Esophagus squamous epithelium (tissue), 4 donors: ENCODE measurements at regions not wholly inside any gene's neighbourhood (a gene's known extent, or its start where the extent isn't known, plus 50 kb on each side); places are given as distances from the start of the nearest gene placed in this dataset.

Source experiments
- POLR2A ChIP-seq, 4 donors: fragments of 450-650 bp; IDR thresholded peaks; one replicate each; pipeline ENCODE4 v1.6.1; 2017; ENCODE audit warnings: antibody characterized with exemption in 4 of 4, mild to moderate bottlenecking in 4 of 4, moderate library complexity in 3 of 4
- TF ChIP-seq, protein P1 (sequence below), 6 experiments: fragments of 450-650 bp in 4 of 6; fragments of 200-600 bp in 2 of 6; sonication (generic) in 2 of 6; IDR thresholded peaks; one replicate each; pipeline ENCODE4 v1.5.1; 2016 to 2019; ENCODE audit warnings: antibody characterized with exemption in 6 of 6, mild to moderate bottlenecking in 4 of 6, moderate library complexity in 4 of 6

DNA sequence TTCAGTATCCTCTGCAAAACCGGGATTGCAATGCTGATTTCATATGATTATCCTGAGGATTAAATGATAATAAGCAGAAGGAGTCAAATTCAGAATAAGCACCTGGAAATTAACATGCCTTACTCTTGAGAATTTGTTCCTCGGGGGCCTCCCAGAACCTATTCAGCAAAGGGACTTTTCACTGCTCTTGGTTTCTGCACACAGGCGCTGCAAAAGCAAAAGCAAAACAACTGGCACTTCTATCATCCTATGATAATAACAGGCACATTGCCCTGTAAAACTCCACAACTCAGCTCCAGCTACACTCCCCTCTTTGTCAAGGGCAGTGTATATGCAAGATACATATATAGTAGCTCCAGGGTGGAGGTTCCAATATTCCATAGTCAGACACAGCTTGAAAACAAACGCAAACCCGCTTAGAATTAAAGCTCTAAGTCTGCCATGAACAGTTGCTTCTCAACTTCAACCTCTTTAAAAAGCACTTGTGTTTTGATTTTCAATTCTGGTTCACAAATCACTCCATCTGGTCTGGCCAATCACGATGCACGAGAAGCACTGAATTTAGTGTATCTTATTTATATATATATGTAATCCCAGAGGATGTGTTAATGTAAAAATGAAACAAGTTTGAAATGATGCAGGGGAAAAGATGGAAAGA, 119.9 kb upstream of the PTER start:
- TF ChIP-seq POLR2A (IDR thresholded peaks at IDR 0.05) = no peak
- TF ChIP-seq, protein P1, sequence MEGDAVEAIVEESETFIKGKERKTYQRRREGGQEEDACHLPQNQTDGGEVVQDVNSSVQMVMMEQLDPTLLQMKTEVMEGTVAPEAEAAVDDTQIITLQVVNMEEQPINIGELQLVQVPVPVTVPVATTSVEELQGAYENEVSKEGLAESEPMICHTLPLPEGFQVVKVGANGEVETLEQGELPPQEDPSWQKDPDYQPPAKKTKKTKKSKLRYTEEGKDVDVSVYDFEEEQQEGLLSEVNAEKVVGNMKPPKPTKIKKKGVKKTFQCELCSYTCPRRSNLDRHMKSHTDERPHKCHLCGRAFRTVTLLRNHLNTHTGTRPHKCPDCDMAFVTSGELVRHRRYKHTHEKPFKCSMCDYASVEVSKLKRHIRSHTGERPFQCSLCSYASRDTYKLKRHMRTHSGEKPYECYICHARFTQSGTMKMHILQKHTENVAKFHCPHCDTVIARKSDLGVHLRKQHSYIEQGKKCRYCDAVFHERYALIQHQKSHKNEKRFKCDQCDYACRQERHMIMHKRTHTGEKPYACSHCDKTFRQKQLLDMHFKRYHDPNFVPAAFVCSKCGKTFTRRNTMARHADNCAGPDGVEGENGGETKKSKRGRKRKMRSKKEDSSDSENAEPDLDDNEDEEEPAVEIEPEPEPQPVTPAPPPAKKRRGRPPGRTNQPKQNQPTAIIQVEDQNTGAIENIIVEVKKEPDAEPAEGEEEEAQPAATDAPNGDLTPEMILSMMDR (IDR thresholded peaks at IDR 0.05) = no peak
